ENCODE measurements at regions not wholly inside any gene's neighbourhood (a gene's known extent, or its start where the extent isn't known, plus 50 kb on each side); places are given as distances from the start of the nearest gene placed in this dataset.

DNA sequence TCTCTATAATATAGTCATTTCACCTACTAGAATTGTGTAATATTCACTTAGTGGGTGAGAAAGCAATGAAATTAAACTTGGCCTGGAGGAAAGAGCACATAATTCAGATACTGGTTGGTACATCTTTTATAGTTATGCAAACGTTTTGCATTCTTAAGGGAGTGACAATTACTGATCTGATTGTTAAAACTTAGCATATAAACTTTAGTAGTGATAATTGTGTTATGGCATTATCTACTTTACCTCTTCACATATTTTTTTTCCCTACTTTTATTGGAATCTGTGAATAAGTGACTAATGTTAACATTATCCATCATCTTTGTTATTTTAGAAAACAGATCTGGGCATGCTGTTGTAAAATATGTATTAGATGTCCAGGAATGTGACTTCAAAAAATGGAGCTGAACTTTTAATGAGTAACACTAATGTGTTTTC lies 217.4 kb upstream of the GIMD1 start:
- H3K4me1 ChIP-seq (ENCODE audit: low read length), result peaks cover 5% of the 10 kb centered on the region
- H3K27ac ChIP-seq (ENCODE audit: low read length), result no peak overlapping the region
- DNase-seq, result no peak
- no peak overlapping the region for H2AFZ ChIP-seq (ENCODE audit: low read length)
- H3K9me3 ChIP-seq (replicated peaks; ENCODE audit: insufficient read depth, low read length), result no peaks in the 10 kb centered on the region
- no peaks in the 10 kb centered on the region; the same call in 1 of the 2 replicates for H3F3A ChIP-seq (ENCODE audit: insufficient read depth, low read length)
- H3K27me3 ChIP-seq (replicated peaks; ENCODE audit: insufficient read depth, low read length), result no peaks in the 10 kb centered on the region
- no peaks in the 10 kb centered on the region for H3K9me2 ChIP-seq (replicated peaks; ENCODE audit: insufficient read depth, low read length)
- TF ChIP-seq, protein P1, sequence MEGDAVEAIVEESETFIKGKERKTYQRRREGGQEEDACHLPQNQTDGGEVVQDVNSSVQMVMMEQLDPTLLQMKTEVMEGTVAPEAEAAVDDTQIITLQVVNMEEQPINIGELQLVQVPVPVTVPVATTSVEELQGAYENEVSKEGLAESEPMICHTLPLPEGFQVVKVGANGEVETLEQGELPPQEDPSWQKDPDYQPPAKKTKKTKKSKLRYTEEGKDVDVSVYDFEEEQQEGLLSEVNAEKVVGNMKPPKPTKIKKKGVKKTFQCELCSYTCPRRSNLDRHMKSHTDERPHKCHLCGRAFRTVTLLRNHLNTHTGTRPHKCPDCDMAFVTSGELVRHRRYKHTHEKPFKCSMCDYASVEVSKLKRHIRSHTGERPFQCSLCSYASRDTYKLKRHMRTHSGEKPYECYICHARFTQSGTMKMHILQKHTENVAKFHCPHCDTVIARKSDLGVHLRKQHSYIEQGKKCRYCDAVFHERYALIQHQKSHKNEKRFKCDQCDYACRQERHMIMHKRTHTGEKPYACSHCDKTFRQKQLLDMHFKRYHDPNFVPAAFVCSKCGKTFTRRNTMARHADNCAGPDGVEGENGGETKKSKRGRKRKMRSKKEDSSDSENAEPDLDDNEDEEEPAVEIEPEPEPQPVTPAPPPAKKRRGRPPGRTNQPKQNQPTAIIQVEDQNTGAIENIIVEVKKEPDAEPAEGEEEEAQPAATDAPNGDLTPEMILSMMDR (IDR thresholded peaks at IDR 0.05; ENCODE audit: low read length), result no peak
- TF ChIP-seq EZH2phosphoT487 (IDR thresholded peaks at IDR 0.05; ENCODE audit: low read length) (no peak), EZH2 (optimal IDR thresholded peaks at IDR 0.05; ENCODE audit: low read depth, low read length) (no peak)
- no peak overlapping the region for H3K4me3 ChIP-seq (ENCODE audit: low read length)
- no peaks in the 10 kb centered on the region for H4K20me1 ChIP-seq (ENCODE audit: insufficient read depth, low read length)
- H3K36me3 ChIP-seq (replicated peaks; ENCODE audit: insufficient read depth, low read length), result no peaks in the 10 kb centered on the region
- no peak overlapping the region for H3K9ac ChIP-seq (ENCODE audit: low read length)
- no peaks in the 10 kb centered on the region for H3K79me2 ChIP-seq (ENCODE audit: low read length)
- no peak overlapping the region for H3K4me2 ChIP-seq (ENCODE audit: low read depth, low read length)

DNA sequence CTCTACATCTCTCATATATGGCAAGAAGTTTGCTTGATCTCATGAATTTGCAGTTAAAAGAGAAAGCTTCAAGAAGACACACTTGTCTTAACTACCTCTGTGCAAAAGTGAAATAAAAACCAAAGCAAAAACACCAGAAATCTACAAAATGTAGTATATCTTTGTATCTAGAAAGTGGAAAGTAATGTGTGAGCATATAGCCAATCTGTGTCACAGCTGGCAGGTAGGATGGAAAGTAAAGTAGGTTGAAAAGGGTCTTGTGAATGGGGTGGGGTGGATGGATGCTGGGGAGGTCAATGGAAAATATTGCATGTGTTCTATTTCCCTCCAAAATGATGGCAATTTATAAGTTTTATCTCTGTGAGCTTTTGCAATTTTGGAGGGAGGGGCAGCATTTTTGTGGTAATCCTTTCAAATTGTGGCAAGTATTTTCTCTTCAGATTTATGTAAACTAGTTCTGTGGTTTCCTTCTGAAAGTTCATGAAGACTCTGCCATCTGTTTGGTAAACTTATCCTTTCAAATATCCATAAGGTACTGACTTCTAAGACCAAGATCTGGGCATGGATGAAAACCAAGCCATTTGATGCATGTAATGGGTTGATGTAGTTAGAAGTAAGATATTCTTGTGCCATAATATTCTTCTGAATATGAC lies 215.9 kb upstream of the GIMD1 start:
- Histone ChIP-seq H3K36me3 (replicated peaks; ENCODE audit: insufficient read depth, low read length) (no peaks in the 10 kb centered on the region), H3K4me3 (ENCODE audit: low read length) (no peak overlapping the region), H3K4me2 (ENCODE audit: low read depth, low read length) (no peak overlapping the region), H3K9me2 (replicated peaks; ENCODE audit: insufficient read depth, low read length) (no peaks in the 10 kb centered on the region), H3K27me3 (replicated peaks; ENCODE audit: insufficient read depth, low read length) (no peaks in the 10 kb centered on the region), H3K27ac (ENCODE audit: low read length) (no peak overlapping the region), H3K79me2 (ENCODE audit: low read length) (no peaks in the 10 kb centered on the region), H3K9me3 (replicated peaks; ENCODE audit: insufficient read depth, low read length) (no peaks in the 10 kb centered on the region), H2AFZ (ENCODE audit: low read length) (no peak overlapping the region), H3F3A (ENCODE audit: insufficient read depth, low read length) (no peaks in the 10 kb centered on the region; the same call in 1 of the 2 replicates), H3K4me1 (ENCODE audit: low read length) (peaks cover 5% of the 10 kb centered on the region), H3K9ac (ENCODE audit: low read length) (no peak overlapping the region), H4K20me1 (ENCODE audit: insufficient read depth, low read length) (no peaks in the 10 kb centered on the region)
- no peak for TF ChIP-seq EZH2 (optimal IDR thresholded peaks at IDR 0.05; ENCODE audit: low read depth, low read length)
- TF ChIP-seq, protein P1 (IDR thresholded peaks at IDR 0.05; ENCODE audit: low read length), result no peak
- TF ChIP-seq EZH2phosphoT487 (IDR thresholded peaks at IDR 0.05; ENCODE audit: low read length), result no peak
- DNase-seq, result peak; percentile 45

DNA sequence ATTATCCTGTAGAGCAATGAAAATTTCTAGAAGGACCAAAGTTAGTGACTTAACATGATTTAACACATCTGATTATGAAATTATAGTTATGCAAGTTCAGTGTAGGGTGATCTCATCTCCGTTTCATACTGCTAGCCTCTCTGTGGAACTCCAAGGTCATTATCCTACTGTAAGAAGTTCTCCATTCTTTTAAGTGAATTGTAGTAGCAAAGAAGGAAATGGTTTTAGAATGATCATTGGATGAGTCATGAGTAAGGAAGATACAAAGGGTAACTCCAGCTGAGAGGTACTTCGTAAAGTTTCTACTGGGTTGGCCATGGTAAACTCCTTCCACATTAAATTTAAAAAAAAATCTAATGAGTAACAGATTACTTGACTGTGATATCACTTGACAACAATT lies 215.0 kb upstream of the GIMD1 start:
- Histone ChIP-seq H4K20me1 (ENCODE audit: insufficient read depth, low read length) (no peaks in the 10 kb centered on the region), H3K79me2 (ENCODE audit: low read length) (no peaks in the 10 kb centered on the region), H3K9ac (ENCODE audit: low read length) (no peak overlapping the region), H3K36me3 (replicated peaks; ENCODE audit: insufficient read depth, low read length) (no peaks in the 10 kb centered on the region), H3K4me1 (ENCODE audit: low read length) (peaks cover 5% of the 10 kb centered on the region), H3K27ac (ENCODE audit: low read length) (no peak overlapping the region), H3K4me2 (ENCODE audit: low read depth, low read length) (no peak overlapping the region), H3K27me3 (replicated peaks; ENCODE audit: insufficient read depth, low read length) (no peaks in the 10 kb centered on the region), H3K4me3 (ENCODE audit: low read length) (no peak overlapping the region), H3K9me3 (replicated peaks; ENCODE audit: insufficient read depth, low read length) (no peaks in the 10 kb centered on the region), H3K9me2 (replicated peaks; ENCODE audit: insufficient read depth, low read length) (no peaks in the 10 kb centered on the region), H2AFZ (ENCODE audit: low read length) (no peak overlapping the region), H3F3A (ENCODE audit: insufficient read depth, low read length) (no peaks in the 10 kb centered on the region; the same call in 1 of the 2 replicates)
- no peak for DNase-seq
- no peak for TF ChIP-seq EZH2 (optimal IDR thresholded peaks at IDR 0.05; ENCODE audit: low read depth, low read length)

DNA sequence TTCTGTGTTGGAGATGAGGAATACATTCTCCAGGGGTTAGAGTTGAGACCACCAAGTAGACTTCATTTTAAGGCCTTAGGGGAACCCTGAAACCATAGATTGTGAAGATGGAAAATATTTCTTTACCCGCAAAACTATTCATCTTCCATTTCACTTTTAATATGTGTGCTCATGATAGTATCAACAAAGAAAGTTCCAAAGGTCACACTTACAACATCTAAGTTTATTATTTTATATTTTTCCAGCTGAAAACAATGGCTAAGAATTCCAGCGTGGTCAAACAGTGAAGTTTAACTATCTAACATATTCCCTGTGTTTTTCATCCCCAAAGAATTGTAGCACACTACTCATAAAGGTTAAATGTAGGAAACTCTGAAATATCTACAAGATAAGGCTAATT lies 214.5 kb upstream of the GIMD1 start:
- no peaks in the 10 kb centered on the region for H4K20me1 ChIP-seq (ENCODE audit: insufficient read depth, low read length)
- no peaks in the 10 kb centered on the region for H3K9me3 ChIP-seq (replicated peaks; ENCODE audit: insufficient read depth, low read length)
- DNase-seq, result no peak
- no peaks in the 10 kb centered on the region; the same call in 1 of the 2 replicates for H3F3A ChIP-seq (ENCODE audit: insufficient read depth, low read length)
- H3K4me1 ChIP-seq (ENCODE audit: low read length), result peaks cover 5% of the 10 kb centered on the region
- no peaks in the 10 kb centered on the region for H3K79me2 ChIP-seq (ENCODE audit: low read length)
- H3K9me2 ChIP-seq (replicated peaks; ENCODE audit: insufficient read depth, low read length), result no peaks in the 10 kb centered on the region
- no peak overlapping the region for H3K4me3 ChIP-seq (ENCODE audit: low read length)
- no peak overlapping the region for H3K27ac ChIP-seq (ENCODE audit: low read length)
- no peak overlapping the region for H2AFZ ChIP-seq (ENCODE audit: low read length)
- TF ChIP-seq EZH2 (optimal IDR thresholded peaks at IDR 0.05; ENCODE audit: low read depth, low read length) (no peak), EZH2phosphoT487 (IDR thresholded peaks at IDR 0.05; ENCODE audit: low read length) (no peak)
- TF ChIP-seq, protein P1 (IDR thresholded peaks at IDR 0.05; ENCODE audit: low read length), result no peak
- H3K4me2 ChIP-seq (ENCODE audit: low read depth, low read length), result no peak overlapping the region
- H3K27me3 ChIP-seq (replicated peaks; ENCODE audit: insufficient read depth, low read length), result no peaks in the 10 kb centered on the region
- no peak overlapping the region for H3K9ac ChIP-seq (ENCODE audit: low read length)
- H3K36me3 ChIP-seq (replicated peaks; ENCODE audit: insufficient read depth, low read length), result no peaks in the 10 kb centered on the region

All from MM.1S (cell line).